Mammary epithelial cell (primary cell): ENCODE measurements at regions not wholly inside any gene's neighbourhood (a gene's known extent, or its start where the extent isn't known, plus 50 kb on each side); places are given as distances from the start of the nearest gene placed in this dataset.
"Not testable (repeated sequence)": the region's sequence is repeated elsewhere in the genome, so short reads cannot be mapped to it uniquely, and the experiment has no call there.

Experiments used
- EZH2 ChIP-seq: IDR thresholded peaks from 2 replicates; pipeline ENCODE4 v1.6.1; 2012; ENCODE audit warnings: low read length, inconsistent platforms, borderline replicate concordance
- TF ChIP-seq, protein P1 (sequence below), 2 donors: IDR thresholded peaks in 1 of 2; conservative IDR thresholded peaks in 1 of 2; 2 replicates each; pipeline ENCODE4 v1.5.1; 2011 to 2012; ENCODE audit warnings: inconsistent platforms in 2 of 2, low read length in 2 of 2, mild to moderate bottlenecking in 2 of 2, control low read depth in 1 of 2, low read depth in 1 of 2; ENCODE audit not compliant: insufficient read depth in 1 of 2; ENCODE audit errors: extremely low read depth in 1 of 2

DNA sequence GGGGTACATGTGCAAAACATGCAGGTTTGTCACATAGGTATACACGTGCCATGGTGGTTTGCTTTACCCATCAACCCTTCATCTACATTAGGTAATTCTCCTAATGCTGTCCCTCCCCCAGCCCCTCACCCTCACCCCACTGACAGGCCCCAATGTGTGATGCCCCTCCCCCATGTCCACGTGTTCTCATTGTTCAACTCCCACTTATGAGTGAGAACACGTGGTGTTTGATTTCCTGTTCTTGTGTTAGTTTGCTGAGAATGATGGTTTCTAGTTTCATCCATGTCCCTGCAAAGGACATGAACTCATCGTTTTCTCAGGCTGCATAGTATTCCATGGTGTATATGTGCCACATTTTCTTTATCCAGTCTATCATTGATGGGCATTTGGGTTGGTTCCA is 232.9 kb upstream of the RASGRP1 start:
- TF ChIP-seq, protein P1, sequence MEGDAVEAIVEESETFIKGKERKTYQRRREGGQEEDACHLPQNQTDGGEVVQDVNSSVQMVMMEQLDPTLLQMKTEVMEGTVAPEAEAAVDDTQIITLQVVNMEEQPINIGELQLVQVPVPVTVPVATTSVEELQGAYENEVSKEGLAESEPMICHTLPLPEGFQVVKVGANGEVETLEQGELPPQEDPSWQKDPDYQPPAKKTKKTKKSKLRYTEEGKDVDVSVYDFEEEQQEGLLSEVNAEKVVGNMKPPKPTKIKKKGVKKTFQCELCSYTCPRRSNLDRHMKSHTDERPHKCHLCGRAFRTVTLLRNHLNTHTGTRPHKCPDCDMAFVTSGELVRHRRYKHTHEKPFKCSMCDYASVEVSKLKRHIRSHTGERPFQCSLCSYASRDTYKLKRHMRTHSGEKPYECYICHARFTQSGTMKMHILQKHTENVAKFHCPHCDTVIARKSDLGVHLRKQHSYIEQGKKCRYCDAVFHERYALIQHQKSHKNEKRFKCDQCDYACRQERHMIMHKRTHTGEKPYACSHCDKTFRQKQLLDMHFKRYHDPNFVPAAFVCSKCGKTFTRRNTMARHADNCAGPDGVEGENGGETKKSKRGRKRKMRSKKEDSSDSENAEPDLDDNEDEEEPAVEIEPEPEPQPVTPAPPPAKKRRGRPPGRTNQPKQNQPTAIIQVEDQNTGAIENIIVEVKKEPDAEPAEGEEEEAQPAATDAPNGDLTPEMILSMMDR (conservative IDR thresholded peaks at IDR 0.05 in 1 of 2, IDR thresholded peaks at IDR 0.05 in 1 of 2; ENCODE audit: extremely low read depth in 1 of 2, insufficient read depth in 1 of 2, low read depth in 1 of 2, low read length in 2 of 2): not testable (repeated sequence)
- not testable (repeated sequence) for TF ChIP-seq EZH2
